ENCODE measurements at regions not wholly inside any gene's neighbourhood (a gene's known extent, or its start where the extent isn't known, plus 50 kb on each side); places are given as distances from the start of the nearest gene placed in this dataset.
"Not testable (repeated sequence)": the region's sequence is repeated elsewhere in the genome, so short reads cannot be mapped to it uniquely, and the experiment has no call there.

DNA sequence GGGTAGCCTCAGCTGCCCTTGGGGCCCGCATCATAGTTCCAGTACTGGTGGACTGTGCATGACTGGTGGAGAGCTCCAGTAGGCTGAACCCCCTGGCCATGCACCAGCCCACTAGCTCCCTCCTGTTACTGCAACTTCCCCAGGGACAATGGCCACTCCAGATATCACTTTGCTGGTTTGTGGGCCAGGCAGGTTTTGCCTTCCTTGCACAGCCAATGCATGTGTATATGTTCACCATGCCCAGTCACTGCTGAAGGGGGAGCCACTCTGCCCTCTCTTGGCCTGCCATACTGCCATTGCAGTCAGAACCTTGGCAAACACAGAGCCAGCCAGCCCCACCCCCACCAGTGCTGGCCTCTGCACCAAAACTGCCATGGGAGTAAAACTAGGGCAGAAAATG, 2095.3 kb upstream of the RAG2 start:
- H3K27ac Mint-ChIP-seq: no peak overlapping the region
- H3K27me3 Mint-ChIP-seq (ENCODE audit: low read depth): 0 out of 2 replicates have a peak, but pooled peaks cover 2% of the 10 kb centered on the region
- POLR2A ChIA-PET: no interaction called here
- DNase-seq (ENCODE audit: low spot score) (no peak), ATAC-seq (no peak)
- no peaks in the 10 kb centered on the region for H3K4me1 Mint-ChIP-seq
- CTCF ChIA-PET: no interaction called here
- H3K4me3 Mint-ChIP-seq: no peak overlapping the region
- peaks cover 47% of the 10 kb centered on the region for H3K36me3 Mint-ChIP-seq
- H3K9me3 Mint-ChIP-seq: peaks cover 64% of the 10 kb centered on the region
- TF ChIP-seq EMX1 (CRISPR knock-in tag; IDR thresholded peaks at IDR 0.05) (no peak), FOXK1 (CRISPR knock-in tag; IDR thresholded peaks at IDR 0.05) (no peak), ETV6 (CRISPR knock-in tag; IDR thresholded peaks at IDR 0.05) (no peak), ZSCAN18 (CRISPR knock-in tag; IDR thresholded peaks at IDR 0.05) (no peak), ATF1 (CRISPR knock-in tag; IDR thresholded peaks at IDR 0.05) (no peak), IRF2 (CRISPR knock-in tag; IDR thresholded peaks at IDR 0.05; ENCODE audit: borderline replicate concordance, low read depth) (no peak), SMAD3 (CRISPR knock-in tag; IDR thresholded peaks at IDR 0.05; ENCODE audit: borderline replicate concordance) (no peak), JAZF1 (CRISPR knock-in tag; IDR thresholded peaks at IDR 0.05) (no peak), ZNF219 (CRISPR knock-in tag; IDR thresholded peaks at IDR 0.05; ENCODE audit: borderline replicate concordance) (no peak)
- TF ChIP-seq, protein P1, sequence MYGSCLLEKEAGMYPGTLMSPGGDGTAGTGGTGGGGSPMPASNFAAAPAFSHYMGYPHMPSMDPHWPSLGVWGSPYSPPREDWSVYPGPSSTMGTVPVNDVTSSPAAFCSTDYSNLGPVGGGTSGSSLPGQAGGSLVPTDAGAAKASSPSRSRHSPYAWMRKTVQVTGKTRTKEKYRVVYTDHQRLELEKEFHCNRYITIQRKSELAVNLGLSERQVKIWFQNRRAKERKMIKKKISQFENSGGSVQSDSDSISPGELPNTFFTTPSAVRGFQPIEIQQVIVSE (CRISPR knock-in tag; IDR thresholded peaks at IDR 0.05; ENCODE audit: borderline replicate concordance): no peak

- H3K27ac Mint-ChIP-seq; H3K4me3 Mint-ChIP-seq; CTCF ChIA-PET; H3K27me3 Mint-ChIP-seq (ENCODE audit: low read depth); DNase-seq (ENCODE audit: low spot score); POLR2A ChIA-PET; H3K4me1 Mint-ChIP-seq; ATAC-seq: not testable (repeated sequence)
- Mint-ChIP-seq H3K36me3 (peaks cover 36% of the 10 kb centered on the region), H3K9me3 (peaks cover 59% of the 10 kb centered on the region)
Measured at GRCh38 chr11:38690211-38690610, 2092.2 kb upstream of the RAG2 start.

DNA sequence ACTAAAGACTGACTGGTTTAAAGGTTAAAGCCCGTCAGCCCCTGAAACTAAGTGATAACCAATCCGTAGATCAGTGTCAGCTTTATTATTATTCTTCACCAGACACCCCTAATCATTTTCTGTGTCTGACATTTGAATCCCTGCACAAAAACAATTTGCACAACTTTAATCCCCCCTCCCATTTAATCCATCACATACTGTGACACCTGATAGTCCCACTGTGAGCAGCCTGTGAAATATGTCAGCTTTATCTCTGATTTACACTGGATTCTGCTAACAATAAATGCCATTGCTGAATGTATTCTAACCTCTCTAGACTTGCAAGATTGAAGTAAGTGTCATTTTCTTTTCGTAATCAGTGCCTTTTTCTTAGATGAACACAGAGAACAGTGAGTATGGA, 2089.0 kb upstream of the RAG2 start:
- TF ChIP-seq TCF7 (CRISPR knock-in tag; IDR thresholded peaks at IDR 0.05; ENCODE audit: low read depth): no peak
- TF ChIP-seq ZNF317 (CRISPR knock-in tag; IDR thresholded peaks at IDR 0.05; ENCODE audit: borderline replicate concordance, low read depth): no peak
- no peak for TF ChIP-seq ZNF416 (CRISPR knock-in tag; IDR thresholded peaks at IDR 0.05)
- TF ChIP-seq, protein P2, sequence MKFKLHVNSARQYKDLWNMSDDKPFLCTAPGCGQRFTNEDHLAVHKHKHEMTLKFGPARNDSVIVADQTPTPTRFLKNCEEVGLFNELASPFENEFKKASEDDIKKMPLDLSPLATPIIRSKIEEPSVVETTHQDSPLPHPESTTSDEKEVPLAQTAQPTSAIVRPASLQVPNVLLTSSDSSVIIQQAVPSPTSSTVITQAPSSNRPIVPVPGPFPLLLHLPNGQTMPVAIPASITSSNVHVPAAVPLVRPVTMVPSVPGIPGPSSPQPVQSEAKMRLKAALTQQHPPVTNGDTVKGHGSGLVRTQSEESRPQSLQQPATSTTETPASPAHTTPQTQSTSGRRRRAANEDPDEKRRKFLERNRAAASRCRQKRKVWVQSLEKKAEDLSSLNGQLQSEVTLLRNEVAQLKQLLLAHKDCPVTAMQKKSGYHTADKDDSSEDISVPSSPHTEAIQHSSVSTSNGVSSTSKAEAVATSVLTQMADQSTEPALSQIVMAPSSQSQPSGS (CRISPR knock-in tag; IDR thresholded peaks at IDR 0.05; ENCODE audit: borderline replicate concordance, low read depth): no peak
- TF ChIP-seq, protein P3, sequence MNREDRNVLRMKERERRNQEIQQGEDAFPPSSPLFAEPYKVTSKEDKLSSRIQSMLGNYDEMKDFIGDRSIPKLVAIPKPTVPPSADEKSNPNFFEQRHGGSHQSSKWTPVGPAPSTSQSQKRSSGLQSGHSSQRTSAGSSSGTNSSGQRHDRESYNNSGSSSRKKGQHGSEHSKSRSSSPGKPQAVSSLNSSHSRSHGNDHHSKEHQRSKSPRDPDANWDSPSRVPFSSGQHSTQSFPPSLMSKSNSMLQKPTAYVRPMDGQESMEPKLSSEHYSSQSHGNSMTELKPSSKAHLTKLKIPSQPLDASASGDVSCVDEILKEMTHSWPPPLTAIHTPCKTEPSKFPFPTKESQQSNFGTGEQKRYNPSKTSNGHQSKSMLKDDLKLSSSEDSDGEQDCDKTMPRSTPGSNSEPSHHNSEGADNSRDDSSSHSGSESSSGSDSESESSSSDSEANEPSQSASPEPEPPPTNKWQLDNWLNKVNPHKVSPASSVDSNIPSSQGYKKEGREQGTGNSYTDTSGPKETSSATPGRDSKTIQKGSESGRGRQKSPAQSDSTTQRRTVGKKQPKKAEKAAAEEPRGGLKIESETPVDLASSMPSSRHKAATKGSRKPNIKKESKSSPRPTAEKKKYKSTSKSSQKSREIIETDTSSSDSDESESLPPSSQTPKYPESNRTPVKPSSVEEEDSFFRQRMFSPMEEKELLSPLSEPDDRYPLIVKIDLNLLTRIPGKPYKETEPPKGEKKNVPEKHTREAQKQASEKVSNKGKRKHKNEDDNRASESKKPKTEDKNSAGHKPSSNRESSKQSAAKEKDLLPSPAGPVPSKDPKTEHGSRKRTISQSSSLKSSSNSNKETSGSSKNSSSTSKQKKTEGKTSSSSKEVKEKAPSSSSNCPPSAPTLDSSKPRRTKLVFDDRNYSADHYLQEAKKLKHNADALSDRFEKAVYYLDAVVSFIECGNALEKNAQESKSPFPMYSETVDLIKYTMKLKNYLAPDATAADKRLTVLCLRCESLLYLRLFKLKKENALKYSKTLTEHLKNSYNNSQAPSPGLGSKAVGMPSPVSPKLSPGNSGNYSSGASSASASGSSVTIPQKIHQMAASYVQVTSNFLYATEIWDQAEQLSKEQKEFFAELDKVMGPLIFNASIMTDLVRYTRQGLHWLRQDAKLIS (CRISPR knock-in tag; IDR thresholded peaks at IDR 0.05; ENCODE audit: borderline replicate concordance): no peak
- no peak for TF ChIP-seq FOXP1 (CRISPR knock-in tag; IDR thresholded peaks at IDR 0.05; ENCODE audit: borderline replicate concordance)
- TF ChIP-seq STAT6 (CRISPR knock-in tag; conservative IDR thresholded peaks at IDR 0.05; ENCODE audit: low read depth): no peak
- TF ChIP-seq PRRX2 (CRISPR knock-in tag; IDR thresholded peaks at IDR 0.05): no peak
- Mint-ChIP-seq H3K27ac (no peak overlapping the region), H3K4me3 (no peak overlapping the region), H3K4me1 (no peaks in the 10 kb centered on the region), H3K27me3 (ENCODE audit: low read depth) (peaks cover 4% of the 10 kb centered on the region), H3K9me3 (peaks cover 44% of the 10 kb centered on the region), H3K36me3 (peaks cover 24% of the 10 kb centered on the region)
- ChIA-PET CTCF (no interaction called here), POLR2A (no interaction called here)
- DNase-seq (ENCODE audit: low spot score): no peak
- ATAC-seq: no peak

Data from WTC11 (cell line).